ENCODE measurements at regions not wholly inside any gene's neighbourhood (a gene's known extent, or its start where the extent isn't known, plus 50 kb on each side); places are given as distances from the start of the nearest gene placed in this dataset.

DNA sequence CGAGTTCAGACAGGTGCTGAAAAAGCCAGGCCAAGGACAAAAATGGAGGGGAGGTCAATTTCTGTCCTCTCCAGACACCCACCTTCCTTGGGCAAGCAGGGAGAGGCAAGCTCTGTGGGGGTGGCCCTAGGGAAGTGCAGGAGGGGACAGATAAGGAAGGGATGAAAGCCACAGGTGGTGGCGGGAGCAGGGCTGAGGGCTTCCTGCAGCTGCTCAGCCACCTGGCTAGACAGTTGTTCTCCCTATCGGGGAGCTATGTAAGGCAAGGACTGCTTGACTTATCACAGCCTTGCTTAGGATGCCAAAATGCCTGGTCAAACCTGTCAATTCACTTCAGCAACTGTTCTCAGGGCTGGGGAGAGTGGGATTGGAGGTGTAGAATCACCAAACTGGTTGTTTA lies 266.1 kb downstream of the ZSWIM6 start:
- H3K9ac ChIP-seq (ENCODE audit: low read depth in 1 of 2, low read length in 2 of 2) = no peak overlapping the region
- H3K4me1 ChIP-seq (ENCODE audit: control insufficient read depth in 4 of 4, insufficient read depth in 4 of 4, low read length in 3 of 4) = peaks cover 1 to 23% (median 12%) of the 10 kb centered on the region in 4 donors
- H3K36me3 ChIP-seq (ENCODE audit: control insufficient read depth in 4 of 4, insufficient read depth in 3 of 4, low read depth in 1 of 4, low read length in 3 of 4) = no peaks in the 10 kb centered on the region
- no peaks in the 10 kb centered on the region for H3K9me3 ChIP-seq (ENCODE audit: control insufficient read depth in 4 of 4, low read length in 3 of 4)
- no peak for DNase-seq (ENCODE audit: low spot score)
- H3K27ac ChIP-seq (ENCODE audit: low read depth in 1 of 2, low read length in 2 of 2) = no peak overlapping the region
- 90% methylated on average over 3 of the region's 3 CpGs for WGBS
- TF ChIP-seq FOXA2 (IDR thresholded peaks at IDR 0.05) (no peak), RAD21 (IDR thresholded peaks at IDR 0.05) (no peak), RXRA (IDR thresholded peaks at IDR 0.05) (no peak), NR2F2 (IDR thresholded peaks at IDR 0.05) (no peak), SP1 (IDR thresholded peaks at IDR 0.05) (no peak), FOXA1 (IDR thresholded peaks at IDR 0.05) (no peak), EGR1 (IDR thresholded peaks at IDR 0.05; ENCODE audit: low read depth in 2 of 2) (no peak), TAF1 (conservative IDR thresholded peaks at IDR 0.05) (no peak), YY1 (IDR thresholded peaks at IDR 0.05) (no peak), HNF4G (IDR thresholded peaks at IDR 0.05) (no peak)
- TF ChIP-seq, protein P1, sequence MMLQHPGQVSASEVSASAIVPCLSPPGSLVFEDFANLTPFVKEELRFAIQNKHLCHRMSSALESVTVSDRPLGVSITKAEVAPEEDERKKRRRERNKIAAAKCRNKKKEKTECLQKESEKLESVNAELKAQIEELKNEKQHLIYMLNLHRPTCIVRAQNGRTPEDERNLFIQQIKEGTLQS (IDR thresholded peaks at IDR 0.05) = no peak
- TF ChIP-seq, protein P2, sequence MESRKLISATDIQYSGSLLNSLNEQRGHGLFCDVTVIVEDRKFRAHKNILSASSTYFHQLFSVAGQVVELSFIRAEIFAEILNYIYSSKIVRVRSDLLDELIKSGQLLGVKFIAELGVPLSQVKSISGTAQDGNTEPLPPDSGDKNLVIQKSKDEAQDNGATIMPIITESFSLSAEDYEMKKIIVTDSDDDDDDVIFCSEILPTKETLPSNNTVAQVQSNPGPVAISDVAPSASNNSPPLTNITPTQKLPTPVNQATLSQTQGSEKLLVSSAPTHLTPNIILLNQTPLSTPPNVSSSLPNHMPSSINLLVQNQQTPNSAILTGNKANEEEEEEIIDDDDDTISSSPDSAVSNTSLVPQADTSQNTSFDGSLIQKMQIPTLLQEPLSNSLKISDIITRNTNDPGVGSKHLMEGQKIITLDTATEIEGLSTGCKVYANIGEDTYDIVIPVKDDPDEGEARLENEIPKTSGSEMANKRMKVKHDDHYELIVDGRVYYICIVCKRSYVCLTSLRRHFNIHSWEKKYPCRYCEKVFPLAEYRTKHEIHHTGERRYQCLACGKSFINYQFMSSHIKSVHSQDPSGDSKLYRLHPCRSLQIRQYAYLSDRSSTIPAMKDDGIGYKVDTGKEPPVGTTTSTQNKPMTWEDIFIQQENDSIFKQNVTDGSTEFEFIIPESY (IDR thresholded peaks at IDR 0.05) = no peak
- TF ChIP-seq, protein P3, sequence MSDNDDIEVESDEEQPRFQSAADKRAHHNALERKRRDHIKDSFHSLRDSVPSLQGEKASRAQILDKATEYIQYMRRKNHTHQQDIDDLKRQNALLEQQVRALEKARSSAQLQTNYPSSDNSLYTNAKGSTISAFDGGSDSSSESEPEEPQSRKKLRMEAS (IDR thresholded peaks at IDR 0.05) = no peak
- TF ChIP-seq, protein P4, sequence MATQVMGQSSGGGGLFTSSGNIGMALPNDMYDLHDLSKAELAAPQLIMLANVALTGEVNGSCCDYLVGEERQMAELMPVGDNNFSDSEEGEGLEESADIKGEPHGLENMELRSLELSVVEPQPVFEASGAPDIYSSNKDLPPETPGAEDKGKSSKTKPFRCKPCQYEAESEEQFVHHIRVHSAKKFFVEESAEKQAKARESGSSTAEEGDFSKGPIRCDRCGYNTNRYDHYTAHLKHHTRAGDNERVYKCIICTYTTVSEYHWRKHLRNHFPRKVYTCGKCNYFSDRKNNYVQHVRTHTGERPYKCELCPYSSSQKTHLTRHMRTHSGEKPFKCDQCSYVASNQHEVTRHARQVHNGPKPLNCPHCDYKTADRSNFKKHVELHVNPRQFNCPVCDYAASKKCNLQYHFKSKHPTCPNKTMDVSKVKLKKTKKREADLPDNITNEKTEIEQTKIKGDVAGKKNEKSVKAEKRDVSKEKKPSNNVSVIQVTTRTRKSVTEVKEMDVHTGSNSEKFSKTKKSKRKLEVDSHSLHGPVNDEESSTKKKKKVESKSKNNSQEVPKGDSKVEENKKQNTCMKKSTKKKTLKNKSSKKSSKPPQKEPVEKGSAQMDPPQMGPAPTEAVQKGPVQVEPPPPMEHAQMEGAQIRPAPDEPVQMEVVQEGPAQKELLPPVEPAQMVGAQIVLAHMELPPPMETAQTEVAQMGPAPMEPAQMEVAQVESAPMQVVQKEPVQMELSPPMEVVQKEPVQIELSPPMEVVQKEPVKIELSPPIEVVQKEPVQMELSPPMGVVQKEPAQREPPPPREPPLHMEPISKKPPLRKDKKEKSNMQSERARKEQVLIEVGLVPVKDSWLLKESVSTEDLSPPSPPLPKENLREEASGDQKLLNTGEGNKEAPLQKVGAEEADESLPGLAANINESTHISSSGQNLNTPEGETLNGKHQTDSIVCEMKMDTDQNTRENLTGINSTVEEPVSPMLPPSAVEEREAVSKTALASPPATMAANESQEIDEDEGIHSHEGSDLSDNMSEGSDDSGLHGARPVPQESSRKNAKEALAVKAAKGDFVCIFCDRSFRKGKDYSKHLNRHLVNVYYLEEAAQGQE (IDR thresholded peaks at IDR 0.05) = no peak
- H3K27me3 ChIP-seq (ENCODE audit: control insufficient read depth in 4 of 4, insufficient read depth in 4 of 4, low read length in 3 of 4) = no peaks in the 10 kb centered on the region
- H3K4me3 ChIP-seq (ENCODE audit: low read depth in 1 of 3, low read length in 3 of 3) = no peak overlapping the region

DNA sequence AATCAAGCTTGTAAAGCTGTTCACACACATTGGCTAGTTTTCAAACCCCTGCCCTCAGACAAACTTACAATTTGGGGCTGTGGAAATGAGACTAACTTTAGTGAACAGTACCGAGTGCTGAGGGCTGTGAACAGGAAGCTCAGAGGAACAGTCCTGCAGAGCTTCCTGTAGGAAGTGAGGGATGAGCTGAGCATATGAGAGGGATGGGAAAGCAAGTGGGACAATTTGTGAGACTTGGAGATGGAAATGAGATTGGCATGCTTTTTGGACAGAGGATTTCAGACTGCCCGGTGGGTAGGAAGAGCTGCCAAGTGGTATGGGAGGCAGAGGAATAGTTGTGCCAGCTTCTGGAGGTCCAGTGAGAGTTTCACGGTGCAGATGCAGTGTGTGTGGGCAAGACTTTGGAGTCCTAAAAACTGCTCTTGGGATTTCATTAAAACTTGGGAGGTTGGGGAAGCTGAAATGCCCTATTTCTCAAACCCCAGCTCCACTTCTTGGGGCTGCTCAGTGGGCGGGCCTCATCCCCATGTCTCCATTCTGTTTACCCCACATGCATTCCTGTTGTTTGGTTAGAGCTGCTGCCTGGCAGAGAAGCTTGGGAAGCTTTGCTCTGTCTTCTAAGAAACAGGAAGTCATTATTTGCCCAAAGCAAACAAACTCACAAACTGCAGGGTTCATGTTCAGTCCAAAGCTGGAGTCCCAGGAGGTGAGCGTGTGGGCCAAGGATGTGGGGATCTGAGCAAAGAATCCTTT lies 267.5 kb downstream of the ZSWIM6 start:
- H3K27ac ChIP-seq (ENCODE audit: low read depth in 1 of 2, low read length in 2 of 2) = no peak overlapping the region
- H3K9me3 ChIP-seq (ENCODE audit: control insufficient read depth in 4 of 4, low read length in 3 of 4) = no peaks in the 10 kb centered on the region
- no peak overlapping the region for H3K4me3 ChIP-seq (ENCODE audit: low read depth in 1 of 3, low read length in 3 of 3)
- TF ChIP-seq HNF4A (conservative IDR thresholded peaks at IDR 0.05) (peak in 1 of 2 donors; percentile 51), NR2F2 (IDR thresholded peaks at IDR 0.05) (no peak), RXRA (IDR thresholded peaks at IDR 0.05) (peak; percentile 51 to 70), JUND (IDR thresholded peaks at IDR 0.05) (peak in 1 of 2 donors; percentile 40), GABPA (IDR thresholded peaks at IDR 0.05 in 1 of 2, conservative IDR thresholded peaks at IDR 0.05 in 1 of 2) (no peak), RAD21 (IDR thresholded peaks at IDR 0.05) (peak in 1 of 2 donors; percentile 45)
- 47% methylated on average over 5 of the region's 5 CpGs for WGBS
- no peak overlapping the region for H3K9ac ChIP-seq (ENCODE audit: low read depth in 1 of 2, low read length in 2 of 2)
- DNase-seq (ENCODE audit: low spot score) = no peak
- H3K4me1 ChIP-seq (ENCODE audit: control insufficient read depth in 4 of 4, insufficient read depth in 4 of 4, low read length in 3 of 4) = peaks cover 1 to 23% (median 12%) of the 10 kb centered on the region in 4 donors
- no peaks in the 10 kb centered on the region for H3K27me3 ChIP-seq (ENCODE audit: control insufficient read depth in 4 of 4, insufficient read depth in 4 of 4, low read length in 3 of 4)
- H3K36me3 ChIP-seq (ENCODE audit: control insufficient read depth in 4 of 4, insufficient read depth in 3 of 4, low read depth in 1 of 4, low read length in 3 of 4) = no peaks in the 10 kb centered on the region
